GDM1 (cell line): ENCODE measurements at regions not wholly inside any gene's neighbourhood (a gene's known extent, or its start where the extent isn't known, plus 50 kb on each side); places are given as distances from the start of the nearest gene placed in this dataset.
"Not testable (repeated sequence)": the region's sequence is repeated elsewhere in the genome, so short reads cannot be mapped to it uniquely, and the experiment has no call there.

Source experiments
- DNase-seq: peaks from one replicate; lab custom pipeline; 2025; lab: John Stamatoyannopoulos, UW

DNA sequence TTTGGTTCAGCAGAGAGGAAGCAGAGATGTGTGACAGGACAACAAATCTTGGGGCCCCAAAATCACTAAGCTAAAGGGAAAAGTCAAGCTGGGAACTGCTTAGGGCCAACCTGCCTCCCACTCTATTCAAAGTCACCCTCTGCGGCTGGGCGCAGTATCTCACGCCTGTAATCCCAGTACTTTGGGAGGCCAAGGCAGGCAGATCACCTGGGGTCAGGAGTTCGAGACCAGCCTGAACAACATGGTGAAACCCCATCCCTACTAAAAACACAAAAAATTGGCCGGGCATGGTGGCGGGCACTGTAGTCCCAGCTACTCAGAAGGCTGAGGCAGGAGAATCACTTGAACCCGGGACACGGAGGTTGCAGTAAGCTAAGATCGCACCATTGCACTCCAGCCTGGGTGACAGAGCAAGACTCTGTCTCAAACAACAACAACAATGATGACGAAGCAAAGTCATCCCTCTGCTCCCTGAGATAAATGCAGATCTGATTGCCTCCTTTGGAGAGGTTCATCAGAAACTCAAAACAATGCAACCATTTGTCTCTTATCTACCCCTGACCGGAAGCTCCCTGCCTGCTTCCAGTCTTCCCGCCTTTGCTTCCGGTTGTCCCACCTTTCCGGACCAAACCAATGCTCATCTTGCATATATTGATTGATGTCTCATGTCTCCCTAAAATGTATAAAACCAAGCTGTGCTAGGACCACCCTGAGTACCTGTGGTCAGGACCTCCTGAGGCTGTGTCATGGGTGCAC is 136.4 kb upstream of the AFDN start:
- DNase-seq, result not testable (repeated sequence)

DNA sequence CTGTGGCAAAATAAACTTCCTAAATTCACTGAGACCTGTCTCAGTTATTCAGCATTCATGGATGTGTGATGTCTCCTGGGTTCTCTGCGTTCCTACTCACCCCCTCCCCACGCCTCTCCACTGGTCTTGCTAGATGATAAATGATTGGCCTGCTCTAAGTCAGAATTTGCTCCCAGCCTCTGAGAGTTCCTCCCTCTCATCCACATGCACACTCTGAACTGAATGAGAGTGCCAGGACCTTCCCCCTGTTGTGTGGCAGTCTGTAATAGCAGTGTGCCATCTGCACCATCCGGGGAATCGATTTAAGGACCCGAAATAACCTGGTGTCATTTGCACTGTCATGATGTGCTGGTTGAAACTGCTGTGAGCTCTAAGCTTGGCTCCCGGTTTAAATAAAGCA is 135.8 kb upstream of the AFDN start:
- no peak for DNase-seq

DNA sequence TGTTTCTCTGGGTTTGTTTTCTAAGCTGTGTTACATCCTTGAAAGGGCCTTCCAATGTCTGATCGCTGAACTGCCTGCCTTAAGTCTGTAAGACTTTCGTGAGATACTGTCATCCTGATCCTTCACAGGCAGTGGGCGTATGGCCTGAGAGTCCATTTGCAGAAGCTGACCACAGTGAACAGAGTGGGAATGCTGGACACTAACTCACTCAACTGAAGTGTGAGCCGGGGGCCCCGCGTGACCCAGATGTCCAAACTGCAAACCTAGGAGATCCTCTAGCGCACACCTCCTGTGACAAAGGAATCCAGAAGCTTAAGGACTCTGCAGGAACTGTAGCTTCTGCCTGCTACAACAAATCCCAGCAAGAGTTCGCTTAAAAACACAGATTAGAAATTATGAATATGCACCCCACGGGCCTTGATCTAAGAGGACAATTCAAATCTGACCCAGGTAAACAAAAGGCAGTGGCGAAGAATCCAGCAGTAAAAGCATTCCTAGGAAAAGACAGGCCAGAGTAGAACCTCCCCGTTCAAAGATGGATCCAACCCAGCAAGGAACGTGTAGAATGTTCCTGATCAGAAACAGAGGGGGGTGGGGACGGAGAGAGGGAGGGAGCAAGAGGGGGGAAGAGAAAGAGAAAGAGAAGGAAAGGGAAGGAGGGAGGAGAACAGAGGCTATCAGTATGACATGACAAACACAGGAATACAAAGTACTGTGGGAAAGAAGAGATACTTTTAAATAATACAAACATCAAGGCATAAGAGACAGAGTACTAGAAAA is 135.0 kb upstream of the AFDN start:
- no peak for DNase-seq

DNA sequence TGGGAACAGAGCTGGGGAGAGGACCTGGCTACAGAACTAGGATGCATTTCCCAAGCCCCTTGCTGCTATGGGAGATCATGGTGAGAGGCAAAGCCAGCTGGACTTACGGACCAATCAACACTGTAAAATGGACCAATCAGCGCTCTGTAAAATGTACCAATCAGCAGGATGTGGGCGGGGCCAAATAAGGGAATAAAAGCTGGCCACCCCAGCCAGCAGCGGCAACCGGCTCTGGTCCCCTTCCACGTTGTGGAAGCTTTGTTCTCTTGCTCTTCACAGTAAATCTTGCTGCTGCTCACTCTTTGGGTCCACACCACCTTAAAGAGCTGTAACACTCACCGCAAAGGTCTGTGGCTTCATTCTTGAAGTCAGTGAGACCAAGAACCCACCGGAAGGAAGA is 133.2 kb upstream of the AFDN start:
- DNase-seq, result not testable (repeated sequence)

DNA sequence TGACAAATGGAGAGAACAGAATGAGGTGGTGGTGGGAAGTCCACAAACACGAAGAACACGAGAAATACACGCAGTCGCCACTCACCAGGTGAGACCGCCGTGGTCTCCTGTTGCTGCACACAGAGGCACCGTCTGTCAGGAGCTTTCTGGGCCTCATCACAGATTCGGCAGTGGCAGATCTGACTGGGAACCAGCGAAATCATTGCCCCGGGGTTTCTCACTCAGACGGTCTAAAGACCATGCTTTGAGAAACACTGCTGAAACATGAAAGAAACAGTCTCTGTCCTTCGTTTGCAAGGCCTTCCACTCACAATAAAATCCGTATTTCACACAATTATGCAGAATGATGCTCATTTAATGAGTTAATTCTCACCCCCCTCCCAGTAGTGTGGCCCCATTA is 130.9 kb upstream of the AFDN start:
- no peak for DNase-seq

DNA sequence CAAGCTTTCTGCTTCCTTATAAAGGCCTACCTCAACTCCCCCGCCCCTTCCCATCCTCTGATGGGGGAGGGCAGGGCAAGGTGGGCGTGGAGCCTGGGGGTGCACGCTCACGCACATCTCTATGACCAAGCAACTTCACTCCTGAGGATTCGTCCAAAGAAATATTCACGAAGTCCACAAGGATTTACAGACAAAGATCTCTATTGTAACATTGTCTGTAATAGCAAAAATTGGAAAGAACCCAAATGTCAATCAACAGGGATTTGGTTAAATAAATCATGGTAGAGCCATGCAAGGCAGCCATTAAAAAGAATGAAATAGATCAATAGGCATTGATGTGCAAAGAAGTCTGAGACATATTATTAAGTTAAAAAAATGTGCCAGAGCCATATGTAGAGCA is 130.4 kb upstream of the AFDN start:
- DNase-seq, result no peak

DNA sequence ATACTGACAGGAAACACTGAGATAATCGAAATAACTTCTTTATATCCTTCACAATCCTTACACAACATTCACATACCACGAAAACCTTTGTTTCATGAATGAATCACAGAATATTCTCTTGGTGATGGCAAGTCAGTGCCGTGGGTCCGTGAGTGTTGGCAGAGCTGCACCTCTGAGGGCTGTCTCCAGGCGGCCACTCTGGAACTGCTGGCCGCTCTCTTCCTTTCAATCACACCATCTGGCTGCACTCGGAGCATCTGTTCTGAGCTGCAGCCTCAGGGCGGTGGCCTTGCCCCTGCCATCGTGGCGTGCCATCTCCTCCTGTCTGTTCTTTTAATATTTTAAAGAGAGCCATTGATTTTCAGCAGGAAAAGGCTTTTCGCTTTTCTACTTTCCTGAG is 129.4 kb upstream of the AFDN start:
- no peak for DNase-seq

DNA sequence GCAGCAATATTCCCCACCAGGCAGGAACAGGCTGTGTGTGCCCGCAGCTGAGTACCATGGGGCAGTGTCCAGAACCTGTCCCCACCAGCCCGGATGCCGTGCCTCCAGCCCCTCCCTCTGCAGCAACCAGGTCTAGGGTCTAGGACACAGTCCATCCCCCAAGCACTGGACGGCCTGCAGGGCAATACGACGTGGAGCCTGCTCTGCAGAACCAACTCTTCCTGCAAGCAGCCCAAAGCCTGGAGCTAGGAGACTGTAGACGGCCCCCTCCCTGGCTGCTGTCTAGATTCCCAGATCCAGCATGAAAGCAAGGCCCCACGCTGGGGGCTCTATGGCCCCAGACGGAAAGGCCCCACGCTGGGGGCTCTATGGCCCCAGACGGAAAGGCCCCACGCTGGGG is 128.2 kb upstream of the AFDN start:
- DNase-seq, result no peak

DNA sequence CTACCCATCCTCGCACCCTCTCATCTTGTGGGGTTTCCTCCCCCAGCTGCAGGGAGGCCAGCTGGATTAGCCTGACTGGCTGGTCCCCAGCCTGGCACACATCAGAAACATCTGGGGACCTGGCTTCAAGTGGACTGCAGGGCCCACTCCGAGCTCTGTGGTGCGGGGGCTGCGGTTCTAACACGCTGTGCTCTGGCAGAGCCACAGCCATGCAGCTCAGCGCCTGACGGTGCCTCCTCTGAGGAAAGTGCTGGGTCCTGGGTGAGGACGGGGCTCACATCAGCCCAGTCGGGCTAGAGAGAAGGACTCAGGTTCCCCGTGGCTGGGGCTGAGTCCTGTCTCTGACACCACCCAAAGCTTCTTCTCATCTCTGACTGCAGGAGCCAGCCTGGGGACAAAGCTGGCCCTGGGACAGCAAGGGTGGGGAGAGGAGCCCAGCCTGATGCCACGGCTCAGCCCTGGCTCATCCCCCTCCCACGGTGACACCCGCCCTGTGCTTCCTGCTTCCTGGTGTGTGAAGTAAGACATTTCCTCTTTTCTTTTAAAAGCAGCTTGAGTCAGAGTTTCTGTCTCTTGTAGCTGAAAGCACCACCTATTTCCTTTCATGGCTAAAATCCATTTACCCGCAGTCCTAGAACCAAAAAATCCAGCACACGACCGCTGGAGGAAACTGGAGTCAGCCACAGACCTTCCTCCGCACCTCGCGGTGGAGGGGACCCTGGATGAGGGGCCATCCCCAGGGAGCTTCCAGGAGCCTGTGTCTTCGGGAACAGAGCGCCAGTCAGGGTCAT is 127.4 kb upstream of the AFDN start:
- peak; percentile 80 for DNase-seq

DNA sequence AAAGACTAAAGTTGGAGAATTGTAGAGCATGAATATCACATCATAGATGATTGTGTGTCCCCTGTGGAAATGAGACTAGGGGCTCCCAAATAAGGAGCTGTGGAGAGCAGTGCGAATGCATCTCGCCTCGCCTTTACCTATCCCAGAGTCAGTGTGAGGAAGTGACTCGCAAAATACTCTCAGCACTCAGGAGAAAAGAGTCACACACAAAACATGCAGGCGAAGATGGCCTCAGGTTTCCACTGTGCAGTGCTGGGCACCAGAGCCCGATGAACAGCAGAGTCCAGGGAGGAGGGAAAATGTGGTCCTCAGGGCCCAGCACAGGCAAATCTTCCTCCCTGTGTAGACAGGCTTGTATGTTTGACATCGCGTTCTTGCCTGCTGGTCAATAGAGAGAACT is 126.5 kb upstream of the AFDN start:
- no peak for DNase-seq

DNA sequence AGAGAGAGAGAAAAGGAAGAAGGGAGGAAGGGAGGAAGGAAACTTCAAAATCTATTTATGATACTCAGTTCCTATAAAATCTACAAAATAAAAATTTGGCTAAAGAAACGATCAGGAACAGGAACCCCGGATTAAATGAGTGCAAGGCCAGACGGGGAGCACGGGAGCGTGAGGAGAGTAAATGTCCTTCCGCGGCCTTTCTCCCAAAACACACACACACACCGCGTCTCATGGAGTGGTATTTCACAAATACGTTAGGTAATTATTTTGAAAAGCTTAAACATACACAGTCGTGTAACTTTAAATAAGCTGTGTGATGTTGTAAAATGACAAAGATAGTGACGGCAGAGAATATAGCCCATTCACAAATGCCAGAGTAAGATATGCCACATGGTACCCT is 125.7 kb upstream of the AFDN start:
- DNase-seq, result no peak

DNA sequence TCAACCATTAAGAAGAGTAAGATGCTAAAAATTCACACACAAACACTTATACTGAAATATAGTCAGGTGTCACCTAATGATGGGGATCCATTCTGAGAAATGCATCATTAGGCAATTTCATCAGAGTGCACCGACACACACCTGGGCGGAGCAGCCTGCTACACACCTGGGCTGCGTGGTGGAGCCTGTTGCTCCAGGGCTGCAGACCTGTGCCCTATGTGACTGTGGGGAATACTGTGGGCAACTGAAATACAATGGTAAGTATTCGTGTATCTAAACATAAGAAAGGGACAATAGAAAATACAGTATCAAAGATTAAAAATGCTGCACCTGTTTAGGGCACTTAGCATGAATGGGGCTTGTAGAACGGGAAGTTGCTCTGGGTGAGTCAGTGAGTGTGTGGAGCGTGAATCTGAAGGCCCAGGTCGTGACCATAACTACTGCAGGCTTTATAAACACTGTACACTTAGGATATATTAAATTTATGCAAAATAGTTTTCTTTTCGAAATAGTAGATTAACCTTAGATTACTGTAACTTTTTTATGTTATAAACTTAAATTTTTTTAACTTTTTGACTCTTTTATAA is 124.4 kb upstream of the AFDN start:
- DNase-seq, result no peak

DNA sequence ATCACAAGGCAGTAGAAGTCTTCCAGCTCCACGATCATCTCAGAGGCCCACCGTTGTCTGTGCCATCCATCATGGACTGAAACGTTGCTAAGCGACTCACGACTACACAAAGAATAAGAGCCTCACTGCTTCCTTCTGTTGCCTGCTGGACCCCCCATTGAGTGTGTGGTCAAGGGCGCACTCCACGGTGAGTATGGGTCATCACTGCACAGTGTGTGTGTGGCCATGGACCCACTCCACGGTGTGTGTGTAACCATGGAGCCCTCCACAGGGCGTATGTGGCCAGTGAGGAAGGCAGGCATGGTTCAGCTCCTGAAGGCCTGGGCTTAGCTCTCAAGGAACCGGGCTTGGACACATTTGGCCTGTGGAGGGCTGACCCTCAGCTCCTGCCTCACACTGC is 123.4 kb upstream of the AFDN start:
- no peak for DNase-seq

DNA sequence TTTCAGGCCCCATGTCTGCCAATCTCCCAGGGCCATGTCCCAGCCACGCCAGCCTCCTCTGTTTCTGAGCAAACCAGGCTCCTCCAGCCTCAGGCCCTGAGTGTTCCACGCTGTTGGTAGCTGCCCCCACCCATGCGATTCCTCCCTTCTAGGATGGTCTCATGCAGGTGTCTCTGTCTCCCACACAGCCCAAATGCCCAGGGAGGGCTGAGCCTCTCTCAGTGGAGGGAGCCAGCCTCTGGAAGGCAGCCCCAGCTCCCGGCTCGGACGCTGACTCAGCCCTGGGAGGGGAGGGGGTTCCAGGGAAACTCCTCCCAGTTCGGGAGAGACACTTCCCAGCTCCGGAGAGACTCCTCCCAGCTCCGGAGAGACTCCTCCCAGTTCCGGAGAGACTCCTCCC is 122.9 kb upstream of the AFDN start:
- no peak for DNase-seq

DNA sequence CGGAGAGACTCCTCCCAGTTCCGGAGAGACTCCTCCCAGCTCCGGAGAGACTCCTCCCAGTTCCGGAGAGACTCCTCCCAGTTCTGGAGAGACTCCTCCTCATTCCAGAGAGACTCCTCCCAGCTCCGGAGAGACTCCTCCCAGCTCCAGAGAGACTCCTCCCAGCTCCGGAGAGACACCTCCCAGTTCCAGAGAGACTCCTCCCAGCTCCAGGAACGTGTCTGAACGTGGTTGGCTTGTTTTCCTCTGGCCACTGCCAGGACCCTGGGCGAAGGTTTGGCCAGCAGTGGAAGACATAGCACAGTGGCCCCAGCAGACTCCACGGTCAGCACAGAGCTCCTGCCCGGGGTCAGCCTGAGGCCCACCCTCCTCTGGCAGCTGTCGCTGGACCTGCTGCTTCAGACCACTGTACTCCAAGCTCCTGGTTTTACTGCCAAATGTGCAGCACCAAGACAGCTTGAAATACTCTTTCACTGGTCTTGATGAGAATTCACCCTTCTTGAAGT is 122.3 kb upstream of the AFDN start:
- DNase-seq, result no peak

DNA sequence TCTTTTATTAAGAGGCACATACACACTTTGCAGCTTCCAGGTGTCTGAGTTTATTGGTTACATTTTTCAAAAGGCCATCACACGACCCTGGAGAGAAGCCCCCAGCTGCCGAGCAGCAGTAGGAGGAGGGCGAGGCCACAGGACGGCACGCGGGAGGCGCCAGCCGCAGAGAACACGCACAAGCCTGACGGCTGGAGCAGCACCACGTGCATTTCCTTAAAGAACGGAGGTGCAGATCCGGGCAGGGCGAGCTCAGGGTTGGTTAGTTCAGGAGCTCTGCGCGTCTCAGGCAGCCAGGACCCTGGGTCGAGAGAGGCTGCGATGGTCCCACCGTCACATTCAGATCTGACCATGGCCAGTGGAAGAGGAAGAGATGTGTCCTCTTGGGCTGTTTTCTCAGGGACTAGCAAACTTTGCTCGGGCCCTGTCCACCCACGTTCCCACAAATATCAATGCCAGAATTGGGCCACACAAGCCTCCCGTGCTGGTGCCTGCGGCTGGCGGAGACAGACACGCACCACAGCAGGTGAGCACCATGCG is 121.4 kb upstream of the AFDN start:
- DNase-seq, result no peak

DNA sequence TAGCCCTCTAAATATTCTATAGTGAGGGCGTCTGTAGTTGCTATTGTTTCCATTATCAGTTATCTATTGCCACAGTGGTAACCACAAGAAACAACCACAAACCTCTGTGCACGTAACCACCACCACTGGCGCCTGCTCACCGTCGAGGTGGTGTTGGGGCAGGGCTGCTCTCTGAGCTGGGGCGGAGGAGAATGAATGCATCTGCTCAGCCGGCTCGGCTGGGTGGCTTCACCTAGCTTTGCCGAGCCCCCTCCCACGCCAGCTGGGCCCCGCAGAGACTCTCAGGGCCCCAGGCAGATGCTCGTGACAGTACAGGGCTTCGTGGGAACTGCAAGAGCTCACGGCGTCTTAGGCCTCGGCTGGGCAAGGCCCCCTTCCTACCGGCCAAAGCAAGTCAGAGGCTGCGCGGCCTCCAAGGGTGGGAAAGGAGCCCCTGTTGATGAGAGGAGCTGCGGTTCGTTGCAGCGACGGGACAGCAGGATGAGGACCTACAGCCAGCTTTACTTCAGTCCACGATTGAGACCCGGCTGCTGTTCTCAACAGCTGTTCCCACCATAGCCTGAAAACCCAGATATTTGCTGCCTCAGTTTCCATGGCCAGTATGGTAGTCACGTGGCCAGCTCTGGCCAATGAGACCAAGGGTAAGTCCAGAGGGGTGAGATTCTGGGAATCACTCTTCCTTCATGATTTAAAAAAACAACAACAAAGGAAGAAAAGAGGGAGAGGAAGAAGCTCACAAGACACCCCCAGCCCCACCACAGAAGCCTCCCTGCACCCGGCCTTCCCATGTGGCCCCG is 120.2 kb upstream of the AFDN start:
- peak; percentile 12 for DNase-seq

DNA sequence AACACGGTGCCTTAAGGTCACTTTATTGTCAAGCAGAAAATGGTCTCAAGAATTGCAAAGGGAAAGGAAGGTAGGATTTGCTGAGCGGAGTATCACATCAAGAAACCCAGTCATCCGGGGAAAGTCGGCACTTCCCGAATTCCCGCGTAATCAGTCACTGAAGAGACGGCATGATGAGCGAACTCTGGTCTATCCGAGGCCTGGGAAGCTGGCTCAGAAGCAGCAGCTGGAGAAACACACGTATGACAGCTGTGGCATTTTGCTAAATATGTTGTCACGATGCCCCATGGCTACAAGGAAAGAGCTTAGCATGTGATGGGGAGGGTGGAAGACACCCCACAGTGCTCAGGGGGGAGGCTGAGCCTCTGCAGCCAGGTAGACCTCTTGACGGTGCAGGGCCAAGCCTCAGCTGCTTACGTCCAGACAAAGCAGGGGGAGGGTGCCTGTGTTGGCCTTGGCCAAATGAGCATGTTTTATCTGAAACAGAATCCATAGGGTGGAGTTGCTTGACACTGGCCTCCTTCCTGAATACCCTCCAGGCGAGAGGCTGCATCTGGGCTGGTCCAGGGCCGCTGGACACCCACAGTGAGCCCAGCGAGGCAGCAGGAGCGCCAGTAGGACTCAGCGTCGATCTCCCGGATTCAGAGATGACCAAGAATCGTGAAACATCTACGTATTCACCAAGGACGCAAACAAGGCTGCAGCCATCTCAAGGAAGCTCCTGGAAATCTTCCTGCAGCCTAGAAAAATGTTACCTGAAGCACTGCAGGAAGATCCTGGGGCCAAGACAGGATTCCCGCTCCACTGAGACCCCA is 118.8 kb upstream of the AFDN start:
- no peak for DNase-seq

DNA sequence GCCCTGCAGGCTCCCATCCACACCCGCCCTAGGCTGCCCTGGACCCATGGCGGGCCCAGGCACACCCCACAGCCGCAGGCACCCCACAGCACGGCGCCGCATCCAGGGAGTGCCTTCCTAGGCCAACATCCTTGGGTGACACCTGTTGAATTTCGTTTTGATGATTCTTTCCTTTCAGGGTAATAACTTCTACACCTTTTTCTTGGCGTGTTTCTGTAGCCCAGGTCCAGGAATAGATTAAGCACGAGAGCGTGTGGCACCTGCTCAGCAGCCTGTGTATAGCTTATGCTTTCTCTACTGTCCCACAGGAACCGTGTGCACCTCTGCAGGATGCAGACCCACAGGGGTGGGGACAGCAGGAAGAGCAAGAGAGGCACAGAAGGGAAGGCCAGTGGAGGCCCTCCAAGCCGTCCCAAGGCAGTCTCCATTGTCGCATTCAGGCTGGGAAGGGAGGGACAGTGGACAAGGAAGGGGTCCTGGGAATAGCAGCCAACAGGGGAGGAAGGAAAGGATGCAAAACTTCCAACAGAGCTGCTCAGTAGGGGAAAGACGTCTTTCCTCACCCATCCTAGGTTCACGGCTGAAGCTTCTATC is 118.1 kb upstream of the AFDN start:
- no peak for DNase-seq

DNA sequence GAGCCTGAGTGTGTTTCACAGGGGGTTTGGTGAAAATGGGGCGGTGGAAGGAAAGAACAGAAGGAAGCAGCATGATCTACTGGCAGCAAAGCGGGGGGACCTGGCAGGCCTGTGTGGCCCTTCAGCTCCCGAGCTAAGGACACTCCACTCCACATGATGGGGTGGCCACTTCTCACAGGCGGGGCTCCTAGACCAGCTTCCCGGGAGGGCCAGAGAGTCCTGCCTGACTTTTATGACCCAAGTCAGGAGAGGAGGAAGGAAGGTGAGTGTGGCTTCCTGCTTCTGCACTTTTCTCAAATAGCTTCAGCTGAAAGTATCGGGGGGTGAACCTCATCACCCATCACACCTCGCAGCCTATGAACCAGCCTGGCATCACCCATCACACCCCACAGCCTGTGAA is 117.5 kb upstream of the AFDN start:
- no peak for DNase-seq
